RWPE2 (cell line): ENCODE measurements at regions not wholly inside any gene's neighbourhood (a gene's known extent, or its start where the extent isn't known, plus 50 kb on each side); places are given as distances from the start of the nearest gene placed in this dataset.

Experiments used
- ATAC-seq: fragments of 200-7000 bp; cut with Tn5 transposase; 3 replicates; pipeline ENCODE4 v1.9.1; 2021; ENCODE audit warnings: low read depth
- DNase-seq: peaks from one replicate; pipeline ENCODE4 v3.0.0-alpha.2; 2020; ENCODE audit warnings: low spot score
- H3K27ac ChIP-seq: fragments of 450-650 bp; 2 replicates; pipeline ENCODE4 v1.5.1; 2017; ENCODE audit warnings: mild to moderate bottlenecking; ENCODE audit not compliant: poor library complexity, severe bottlenecking
- H3K27me3 ChIP-seq: fragments of 250-450 bp; sonication (Bioruptor Pico); 2 replicates; pipeline ENCODE4 v1.5.1; 2021; ENCODE audit warnings: mild to moderate bottlenecking, moderate library complexity; ENCODE audit not compliant: insufficient read depth, poor library complexity, severe bottlenecking
- H3K36me3 ChIP-seq: fragments of 250-450 bp; sonication (Bioruptor Pico); 2 replicates; pipeline ENCODE4 v1.5.1; 2020; ENCODE audit warnings: low read depth, mild to moderate bottlenecking, moderate library complexity
- H3K4me1 ChIP-seq: fragments of 250-450 bp; sonication (Bioruptor Pico); 2 replicates; pipeline ENCODE4 v1.5.1; 2021; ENCODE audit warnings: mild to moderate bottlenecking, moderate library complexity; ENCODE audit not compliant: insufficient read depth, poor library complexity, severe bottlenecking
- H3K4me3 ChIP-seq: fragments of 250-450 bp; sonication (Bioruptor Pico); 2 replicates; pipeline ENCODE4 v1.5.1; 2021; ENCODE audit warnings: mild to moderate bottlenecking, moderate library complexity; ENCODE audit not compliant: severe bottlenecking
- H3K9me3 ChIP-seq: fragments of 250-450 bp; sonication (Bioruptor Pico); 2 replicates; pipeline ENCODE4 v1.5.1; 2021; ENCODE audit warnings: mild to moderate bottlenecking, moderate library complexity; ENCODE audit not compliant: severe bottlenecking
- CTCF ChIP-seq: fragments of 450-650 bp; IDR thresholded peaks from one replicate; pipeline ENCODE4 v1.5.1; 2017; ENCODE audit warnings: mild to moderate bottlenecking, moderate library complexity; ENCODE audit not compliant: poor library complexity, severe bottlenecking

- no peak for TF ChIP-seq CTCF
- H3K4me3 ChIP-seq: no peak overlapping the region
- no peaks in the 10 kb centered on the region for H3K36me3 ChIP-seq
- H3K9me3 ChIP-seq: no peaks in the 10 kb centered on the region
- DNase-seq: no peak
- H3K27me3 ChIP-seq: no peaks in the 10 kb centered on the region
- H3K27ac ChIP-seq: no peak overlapping the region
- H3K4me1 ChIP-seq: no peaks in the 10 kb centered on the region
- ATAC-seq: no peak
These were observed 244.5 kb upstream of the SUCLG2 start for GRCh38 chr3:67898916-67899315.

GRCh38 chr3:67897351-67898336, 243.2 kb upstream of the SUCLG2 start:
- no peaks in the 10 kb centered on the region for H3K36me3 ChIP-seq
- no peak for DNase-seq
- H3K4me1 ChIP-seq: no peaks in the 10 kb centered on the region

DNA sequence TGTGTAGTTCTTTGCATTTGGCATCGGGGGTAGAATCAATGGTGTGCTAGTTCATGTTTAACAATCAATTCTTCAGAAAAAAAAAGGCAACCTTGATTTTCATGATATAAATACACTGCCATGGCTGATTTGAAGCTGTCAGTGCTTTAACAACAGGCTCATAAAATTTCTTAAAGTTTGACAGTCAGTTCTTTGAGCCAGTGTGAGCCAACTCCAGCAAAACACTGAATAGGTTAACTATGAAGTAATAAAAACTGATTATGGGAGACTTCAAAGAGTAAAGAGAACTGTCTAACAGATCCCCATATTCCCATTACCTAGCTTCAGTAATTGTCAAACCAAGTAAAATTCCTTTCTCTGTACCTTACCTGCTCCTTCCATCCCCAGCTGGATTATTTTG, 241.7 kb upstream of the SUCLG2 start:
- H3K4me1 ChIP-seq: no peaks in the 10 kb centered on the region
- no peak for ATAC-seq

More at GRCh38 chr3:67897351-67898336, 243.2 kb upstream of the SUCLG2 start:
- H3K4me3 ChIP-seq: no peak overlapping the region
- H3K27me3 ChIP-seq: no peaks in the 10 kb centered on the region
- no peaks in the 10 kb centered on the region for H3K9me3 ChIP-seq
- no peak for ATAC-seq
- no peak overlapping the region for H3K27ac ChIP-seq
- no peak for TF ChIP-seq CTCF

DNA sequence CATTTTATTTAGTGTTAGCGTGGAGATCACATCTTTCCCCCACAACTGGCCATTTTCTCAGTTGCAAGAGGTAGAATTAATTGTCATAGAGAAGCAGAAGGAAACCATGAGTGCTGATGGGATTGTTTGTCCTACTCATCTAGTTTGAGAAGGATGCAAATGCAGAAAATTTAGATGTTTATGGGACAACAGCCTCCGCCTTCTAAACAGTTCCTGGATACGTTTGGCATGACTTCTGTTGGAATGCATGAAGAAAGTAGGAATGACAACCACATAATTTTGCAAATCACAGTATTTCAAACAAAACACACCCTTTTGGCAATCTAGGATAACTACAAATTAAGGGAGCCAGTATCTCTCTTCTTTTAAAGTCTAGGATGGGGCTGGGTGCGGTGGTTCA, 240.1 kb upstream of the SUCLG2 start:
- no peak overlapping the region for H3K4me3 ChIP-seq
- H3K36me3 ChIP-seq: no peaks in the 10 kb centered on the region
- DNase-seq (no peak), ATAC-seq (no peak)
- no peak overlapping the region for H3K27ac ChIP-seq
- no peaks in the 10 kb centered on the region for H3K27me3 ChIP-seq
- no peaks in the 10 kb centered on the region for H3K9me3 ChIP-seq
- TF ChIP-seq CTCF: no peak
- no peaks in the 10 kb centered on the region for H3K4me1 ChIP-seq

More for the DNA sequence above, 241.7 kb upstream of the SUCLG2 start:
- no peaks in the 10 kb centered on the region for H3K27me3 ChIP-seq
- no peaks in the 10 kb centered on the region for H3K9me3 ChIP-seq
- no peak overlapping the region for H3K27ac ChIP-seq
- no peak for TF ChIP-seq CTCF
- no peak overlapping the region for H3K4me3 ChIP-seq
- H3K36me3 ChIP-seq: no peaks in the 10 kb centered on the region
- DNase-seq: no peak

DNA sequence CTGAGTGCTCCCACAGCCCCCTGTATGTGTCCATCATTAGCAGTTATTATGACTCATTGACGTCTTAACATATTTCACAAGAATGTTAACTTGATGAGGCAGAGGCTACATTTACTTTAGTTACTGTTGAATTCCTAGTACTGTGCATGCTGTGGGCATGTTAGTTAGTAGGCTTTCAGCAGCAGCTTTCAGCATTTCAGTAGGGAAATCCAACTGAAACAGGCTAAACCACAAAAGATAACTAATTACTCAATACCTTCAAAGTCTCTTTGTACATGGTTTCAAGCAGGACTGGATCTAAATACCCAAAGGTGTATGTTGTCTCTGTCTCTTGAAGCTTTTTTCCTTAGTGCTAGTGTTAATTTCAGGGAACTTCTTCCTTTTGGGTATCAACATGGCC, 229.9 kb upstream of the SUCLG2 start:
- H3K4me1 ChIP-seq: no peaks in the 10 kb centered on the region
- H3K36me3 ChIP-seq: no peaks in the 10 kb centered on the region
- DNase-seq: no peak
- H3K9me3 ChIP-seq: no peaks in the 10 kb centered on the region
- H3K4me3 ChIP-seq: no peak overlapping the region
- no peak for TF ChIP-seq CTCF
- no peaks in the 10 kb centered on the region for H3K27me3 ChIP-seq
- ATAC-seq: no peak
- no peak overlapping the region for H3K27ac ChIP-seq
